HAP-1 (cell line): ENCODE measurements at regions not wholly inside any gene's neighbourhood (a gene's known extent, or its start where the extent isn't known, plus 50 kb on each side); places are given as distances from the start of the nearest gene placed in this dataset.

ENCODE experiments used
- DNase-seq, 2 experiments: peaks; one replicate each; pipeline ENCODE4 v3.0.0-alpha.2; 2016 to 2020; ENCODE audit warnings: low spot score in 2 of 2
- H3K27me3 ChIP-seq: fragments of 250-450 bp; sonication (Bioruptor Pico); 2 replicates; pipeline ENCODE4 v1.5.1; 2020; ENCODE audit warnings: low read depth, mild to moderate bottlenecking, moderate library complexity
- H3K36me3 ChIP-seq: fragments of 250-450 bp; sonication (Bioruptor Pico); replicated peaks from 2 replicates; pipeline ENCODE4 v1.5.1; 2020; ENCODE audit warnings: mild to moderate bottlenecking
- H3K4me1 ChIP-seq: fragments of 250-450 bp; sonication (Bioruptor Pico); 2 replicates; pipeline ENCODE4 v1.5.1; 2020; ENCODE audit warnings: mild to moderate bottlenecking
- H3K4me3 ChIP-seq: fragments of 250-450 bp; sonication (Bioruptor Pico); 2 replicates; pipeline ENCODE4 v1.5.1; 2020; ENCODE audit warnings: mild to moderate bottlenecking, moderate library complexity
- H3K9me3 ChIP-seq: fragments of 250-450 bp; sonication (Bioruptor Pico); 2 replicates; pipeline ENCODE4 v1.5.1; 2020; ENCODE audit warnings: mild to moderate bottlenecking, moderate library complexity
- in situ Hi-C: fragments of 300-500 bp; cut with MboI; formaldehyde crosslinking; loops from 3 replicates; pipeline ENCODE4 v1.14.3; 2020; ENCODE audit warnings: low sequenced_read_pairs, inconsistent platforms, mixed read lengths

DNA sequence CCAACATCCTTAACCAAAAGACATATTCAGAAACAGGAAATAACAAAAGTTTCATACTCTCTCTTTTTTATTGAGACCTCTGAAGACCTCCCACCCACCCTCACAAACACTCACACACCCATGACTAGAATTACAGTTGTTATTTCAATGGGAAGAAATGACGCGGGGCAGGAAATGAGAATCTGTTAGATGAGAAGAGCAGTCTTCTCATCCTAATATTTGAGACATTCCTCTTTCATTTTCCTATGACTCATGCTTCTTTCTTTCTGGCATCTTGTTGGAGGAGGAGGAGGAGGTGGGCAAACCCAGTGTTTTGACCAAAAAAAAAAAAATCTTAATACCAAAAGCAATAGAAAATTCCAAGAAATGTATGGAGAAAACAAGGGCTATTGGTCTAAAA, 179.5 kb upstream of the TARS1 start:
- Histone ChIP-seq H3K4me3 (no peak overlapping the region), H3K27me3 (peaks cover 6% of the 10 kb centered on the region; the same call in 1 of the 2 replicates), H3K9me3 (no peaks in the 10 kb centered on the region), H3K4me1 (no peaks in the 10 kb centered on the region), H3K36me3 (no peaks in the 10 kb centered on the region)
- no peak for DNase-seq
- in situ Hi-C loops = no loop called here

DNA sequence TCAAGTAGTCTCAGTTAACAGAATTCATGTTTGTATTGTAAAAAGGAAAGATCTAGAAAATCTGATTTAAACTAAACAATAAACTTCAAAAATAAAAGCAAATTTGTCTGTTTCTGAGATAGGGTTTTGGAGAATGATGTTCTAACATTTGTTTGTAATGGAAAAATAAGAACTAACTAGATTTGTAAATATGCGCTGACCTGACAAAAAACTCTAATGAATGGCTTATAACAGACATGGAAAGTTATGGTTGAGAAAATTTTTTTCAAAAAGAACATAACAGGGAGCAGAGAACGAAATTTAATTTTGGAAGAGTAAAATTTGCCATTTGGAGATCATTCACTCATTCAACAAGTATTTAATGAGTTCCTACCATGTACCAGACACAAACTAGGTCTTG, 179.0 kb upstream of the TARS1 start:
- Histone ChIP-seq H3K4me1 (no peaks in the 10 kb centered on the region), H3K27me3 (peaks cover 6% of the 10 kb centered on the region; the same call in 1 of the 2 replicates), H3K4me3 (no peak overlapping the region), H3K9me3 (no peaks in the 10 kb centered on the region), H3K36me3 (no peaks in the 10 kb centered on the region)
- no peak for DNase-seq
- in situ Hi-C loops = no loop called here

DNA sequence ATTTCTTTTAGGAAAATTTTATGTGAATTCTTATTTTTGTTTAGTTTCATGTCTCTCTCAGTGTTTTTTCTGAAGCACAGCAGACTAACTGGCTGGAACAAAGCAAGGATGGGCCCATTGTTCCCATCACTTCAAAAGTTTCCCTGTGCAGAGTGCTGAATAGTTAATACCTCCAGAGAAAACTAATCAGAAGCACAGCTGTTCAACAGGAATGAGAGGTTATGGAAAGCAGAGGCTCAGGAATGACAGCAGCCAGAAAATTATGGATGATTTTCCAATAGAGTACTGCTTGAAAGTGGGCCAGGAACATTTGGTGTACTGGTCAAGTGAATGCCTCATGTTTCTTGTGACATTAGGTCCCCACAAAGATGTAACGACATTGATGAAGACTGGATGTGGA, 173.0 kb upstream of the TARS1 start:
- Histone ChIP-seq H3K9me3 (no peaks in the 10 kb centered on the region), H3K4me1 (no peaks in the 10 kb centered on the region), H3K36me3 (no peaks in the 10 kb centered on the region), H3K4me3 (no peak overlapping the region), H3K27me3 (peaks cover 4% of the 10 kb centered on the region)
- in situ Hi-C loops = no loop called here
- DNase-seq = no peak

DNA sequence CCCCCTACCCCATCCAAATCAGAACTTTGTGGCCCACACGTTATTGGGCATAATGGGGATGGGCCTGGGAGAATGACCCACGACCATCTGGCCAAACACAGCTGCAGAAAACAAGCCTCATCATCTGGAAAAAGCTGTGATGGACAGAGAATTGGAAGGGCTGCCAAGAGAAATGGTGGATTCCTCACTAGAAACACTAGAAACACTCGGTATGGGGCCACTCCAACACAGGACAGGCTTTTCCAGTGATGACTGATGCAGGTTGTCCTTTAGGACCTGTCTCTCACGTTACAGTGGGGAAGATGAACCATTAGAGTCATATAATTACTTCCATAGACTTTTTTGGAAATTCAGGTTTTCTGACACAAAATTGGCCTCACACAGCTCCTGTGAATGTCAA, 172.4 kb upstream of the TARS1 start:
- in situ Hi-C loops = no loop called here
- H3K4me3 ChIP-seq = no peak overlapping the region
- no peaks in the 10 kb centered on the region for H3K9me3 ChIP-seq
- no peaks in the 10 kb centered on the region for H3K36me3 ChIP-seq
- peaks cover 4% of the 10 kb centered on the region for H3K27me3 ChIP-seq
- DNase-seq = no peak
- H3K4me1 ChIP-seq = no peaks in the 10 kb centered on the region

DNA sequence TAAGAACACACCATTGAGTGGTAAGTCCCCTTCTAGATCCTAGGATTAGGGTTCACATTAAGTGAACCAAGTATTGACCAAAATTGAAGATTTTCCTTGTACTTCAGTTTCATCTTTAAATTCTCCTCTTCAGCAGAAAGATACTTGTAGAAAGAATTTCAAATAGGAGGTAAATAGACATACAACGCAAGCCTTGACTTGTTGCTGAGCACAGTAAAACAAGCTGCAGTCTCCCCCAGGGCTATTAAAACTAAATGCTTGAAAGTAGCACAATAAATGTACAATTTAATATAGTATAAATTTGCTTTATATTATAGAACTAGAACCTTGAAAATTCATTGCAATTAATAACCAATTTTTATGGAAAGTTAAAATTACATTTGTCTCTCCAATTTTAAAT, 170.1 kb upstream of the TARS1 start:
- peaks cover 4% of the 10 kb centered on the region for H3K27me3 ChIP-seq
- no peaks in the 10 kb centered on the region for H3K9me3 ChIP-seq
- H3K4me3 ChIP-seq = no peak overlapping the region
- no peaks in the 10 kb centered on the region for H3K36me3 ChIP-seq
- no peaks in the 10 kb centered on the region for H3K4me1 ChIP-seq
- DNase-seq = no peak
- in situ Hi-C loops = no loop called here

DNA sequence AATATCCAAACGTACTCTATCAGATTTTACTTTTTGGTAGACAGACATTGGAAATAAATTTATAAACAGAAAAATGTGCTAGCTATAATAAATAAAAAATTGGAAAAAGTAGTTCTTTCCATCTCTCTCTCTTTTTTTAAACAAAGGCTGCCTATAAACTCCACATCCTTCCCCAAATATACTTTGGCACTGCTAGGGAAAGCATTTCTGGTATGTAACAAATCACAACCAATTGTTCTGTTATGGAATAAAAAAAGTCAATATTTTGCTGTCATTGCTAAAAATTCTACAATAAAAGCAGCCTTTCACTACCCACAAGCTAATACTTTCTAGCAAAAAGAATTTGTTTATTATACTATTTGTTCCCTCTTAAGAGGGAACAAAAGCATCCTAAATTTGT, 169.2 kb upstream of the TARS1 start:
- no peaks in the 10 kb centered on the region for H3K36me3 ChIP-seq
- no peak overlapping the region for H3K4me3 ChIP-seq
- H3K4me1 ChIP-seq = no peaks in the 10 kb centered on the region
- in situ Hi-C loops = no loop called here
- peaks cover 4% of the 10 kb centered on the region for H3K27me3 ChIP-seq
- no peak for DNase-seq
- H3K9me3 ChIP-seq = no peaks in the 10 kb centered on the region

DNA sequence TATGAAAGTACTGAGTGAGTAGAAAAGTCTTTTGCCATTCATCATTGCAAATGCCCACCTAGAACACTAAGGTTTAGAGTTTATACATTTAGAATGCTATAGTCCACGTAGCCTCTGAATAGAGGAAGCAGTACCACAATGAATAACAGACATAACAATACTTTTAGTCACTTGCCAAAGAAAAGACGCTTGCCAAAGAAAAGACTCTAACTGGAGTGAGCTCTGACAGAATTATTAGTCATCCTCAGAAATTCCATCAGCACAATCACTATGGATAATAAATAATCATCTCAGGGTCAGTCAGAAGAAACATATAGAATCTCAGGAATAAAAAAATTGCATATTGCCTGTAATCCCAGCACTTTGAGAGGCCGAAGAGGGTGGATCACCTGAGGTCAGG, 168.5 kb upstream of the TARS1 start:
- H3K27me3 ChIP-seq = peaks cover 4% of the 10 kb centered on the region
- H3K9me3 ChIP-seq = no peaks in the 10 kb centered on the region
- H3K4me3 ChIP-seq = no peak overlapping the region
- in situ Hi-C loops = no loop called here
- H3K36me3 ChIP-seq = no peaks in the 10 kb centered on the region
- DNase-seq = no peak
- H3K4me1 ChIP-seq = no peaks in the 10 kb centered on the region

DNA sequence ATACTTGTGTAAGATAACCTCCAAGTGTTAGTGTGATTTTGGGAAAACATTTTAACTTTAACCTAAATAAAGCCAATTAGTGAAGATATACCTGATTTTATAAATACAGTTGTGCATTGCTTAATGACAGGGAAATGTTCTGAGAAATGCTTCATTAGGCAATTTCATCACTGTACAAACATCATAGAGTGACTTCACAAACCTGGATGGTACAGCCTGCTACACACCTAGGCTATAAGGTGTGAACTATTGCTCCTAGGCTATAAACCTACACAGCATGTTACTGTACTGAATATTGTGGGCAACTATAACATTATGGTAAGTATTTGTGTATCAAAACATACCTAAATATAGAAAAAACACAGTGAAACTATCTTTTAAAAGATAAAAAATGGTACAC, 166.8 kb upstream of the TARS1 start:
- Histone ChIP-seq H3K9me3 (no peaks in the 10 kb centered on the region), H3K36me3 (no peaks in the 10 kb centered on the region), H3K4me1 (no peaks in the 10 kb centered on the region), H3K4me3 (no peak overlapping the region), H3K27me3 (peaks cover 4% of the 10 kb centered on the region)
- in situ Hi-C loops = no loop called here
- no peak for DNase-seq

DNA sequence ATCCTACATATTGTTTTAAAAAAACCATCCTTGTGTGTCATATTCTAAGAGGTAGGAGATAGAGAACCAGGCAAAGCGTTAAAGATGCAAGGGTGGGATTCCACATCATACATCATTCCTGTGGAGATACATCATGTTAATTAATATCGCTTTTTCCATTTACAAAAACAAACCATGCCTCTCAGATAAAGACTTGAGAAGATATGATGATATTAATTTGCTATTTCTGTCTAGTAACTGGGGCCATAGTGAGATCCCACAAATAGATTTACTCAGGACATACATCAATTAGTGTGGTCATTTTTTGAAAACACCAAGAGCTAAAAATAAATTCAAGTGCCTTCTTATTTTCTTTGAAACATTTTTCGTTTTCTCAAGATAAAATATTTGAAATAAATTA, 165.4 kb upstream of the TARS1 start:
- H3K36me3 ChIP-seq = no peaks in the 10 kb centered on the region
- H3K27me3 ChIP-seq = peaks cover 4% of the 10 kb centered on the region
- in situ Hi-C loops = no loop called here
- no peak for DNase-seq
- no peak overlapping the region for H3K4me3 ChIP-seq
- H3K4me1 ChIP-seq = no peaks in the 10 kb centered on the region
- no peaks in the 10 kb centered on the region for H3K9me3 ChIP-seq

DNA sequence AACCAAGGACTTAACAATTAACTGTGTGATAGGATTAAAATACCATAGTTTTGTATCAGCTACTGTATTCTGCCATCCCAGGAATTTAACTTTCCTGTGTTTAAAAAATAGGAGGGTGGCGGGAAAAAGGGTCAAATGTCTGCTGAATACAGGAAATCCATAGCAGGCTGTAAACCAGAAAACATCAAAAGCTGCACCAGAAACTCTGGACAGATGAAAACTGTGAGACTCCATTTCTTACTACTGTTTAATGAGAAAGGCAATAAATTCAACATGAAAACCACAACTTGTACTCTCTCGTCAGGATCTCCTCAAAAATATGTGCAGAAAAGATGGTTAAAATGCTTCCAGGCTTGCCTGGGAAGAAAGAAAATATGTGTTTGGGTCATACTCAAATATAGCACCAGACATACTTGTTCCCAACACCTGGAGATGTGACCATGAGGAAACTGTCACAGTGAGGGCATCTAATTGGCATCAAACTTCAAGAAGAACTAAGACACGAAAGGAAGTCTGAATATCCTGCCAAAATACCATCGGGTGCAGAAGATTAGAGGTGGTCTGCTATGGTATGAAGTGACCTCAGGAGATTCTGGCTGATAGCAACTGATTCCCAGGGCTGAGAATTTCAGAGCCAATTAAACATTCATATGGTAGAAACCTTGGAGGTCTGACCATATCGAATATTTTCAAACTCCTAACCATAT, 164.7 kb upstream of the TARS1 start:
- Histone ChIP-seq H3K36me3 (no peaks in the 10 kb centered on the region), H3K4me3 (no peak overlapping the region), H3K27me3 (no peaks in the 10 kb centered on the region; the same call in none of the 2 replicates), H3K9me3 (no peaks in the 10 kb centered on the region), H3K4me1 (no peaks in the 10 kb centered on the region)
- in situ Hi-C loops = no loop called here
- DNase-seq = no peak

DNA sequence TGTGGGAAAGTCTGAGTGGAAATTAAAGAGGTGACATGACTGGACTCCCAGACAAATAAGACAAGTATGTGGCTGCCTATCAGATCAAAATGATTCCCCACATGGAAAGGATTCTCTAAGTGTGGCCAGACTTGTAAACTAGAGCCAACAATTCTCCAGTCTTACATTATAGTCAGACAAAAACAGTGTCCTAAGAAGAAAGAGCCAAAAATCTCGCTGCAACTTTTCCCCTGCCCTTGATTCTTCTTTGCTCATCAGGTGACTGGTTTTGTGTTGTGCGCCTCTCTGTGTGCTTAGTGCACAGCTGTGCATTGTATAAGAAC, 164.2 kb upstream of the TARS1 start:
- no peaks in the 10 kb centered on the region for H3K9me3 ChIP-seq
- no peaks in the 10 kb centered on the region; the same call in 1 of the 2 replicates for H3K27me3 ChIP-seq
- no peak for DNase-seq
- in situ Hi-C loops = no loop called here
- no peak overlapping the region for H3K4me3 ChIP-seq
- H3K4me1 ChIP-seq = no peaks in the 10 kb centered on the region
- H3K36me3 ChIP-seq = no peaks in the 10 kb centered on the region

DNA sequence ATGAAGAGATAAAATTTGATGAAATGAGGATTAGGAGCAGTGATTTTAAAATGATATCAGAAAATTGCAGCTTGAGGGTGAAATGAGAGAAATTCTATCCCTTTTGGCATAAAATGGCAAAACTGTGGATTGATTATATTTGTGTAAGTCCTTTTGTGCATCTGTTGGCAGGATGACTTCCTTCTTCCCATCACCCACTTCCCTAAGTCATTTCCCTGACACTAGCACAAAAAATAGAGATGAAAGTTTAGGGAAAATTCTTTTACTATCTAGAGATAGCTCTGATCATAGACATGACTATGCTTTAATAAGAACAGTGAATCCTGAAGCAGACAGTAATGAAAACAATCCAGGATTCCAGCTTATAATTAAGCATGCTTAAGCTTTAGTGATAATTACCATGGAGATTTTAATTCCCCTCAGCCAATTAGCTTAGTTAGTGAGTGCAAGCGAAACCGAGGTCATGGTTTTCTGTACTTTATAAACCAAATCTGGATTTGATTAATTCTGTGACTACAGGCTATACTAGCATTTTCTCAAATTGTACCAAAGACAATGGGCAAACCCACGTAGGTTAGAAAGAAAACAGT, 163.6 kb upstream of the TARS1 start:
- no peaks in the 10 kb centered on the region for H3K27me3 ChIP-seq
- H3K36me3 ChIP-seq = no peaks in the 10 kb centered on the region
- H3K4me3 ChIP-seq = no peak overlapping the region
- in situ Hi-C loops = no loop called here
- H3K4me1 ChIP-seq = no peaks in the 10 kb centered on the region
- DNase-seq = no peak
- H3K9me3 ChIP-seq = no peaks in the 10 kb centered on the region

DNA sequence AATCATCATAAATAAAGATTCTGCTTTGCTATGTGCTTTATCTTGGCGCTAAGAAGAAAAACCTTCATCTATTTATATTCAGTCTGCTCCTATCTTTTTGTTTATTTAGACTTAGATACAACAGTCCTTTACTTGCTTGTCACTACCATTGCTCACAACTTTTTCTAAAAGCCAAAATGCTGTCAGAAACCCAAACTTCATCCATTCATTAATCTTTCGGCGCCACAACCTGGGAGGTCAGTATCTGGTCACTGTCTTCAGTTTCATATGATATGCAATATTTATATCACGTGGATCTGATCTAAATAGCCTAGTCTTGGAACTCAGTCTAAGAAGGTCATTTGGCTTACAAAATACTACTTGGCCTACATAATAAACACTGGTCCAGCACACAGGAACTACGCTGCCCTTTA, 159.3 kb upstream of the TARS1 start:
- in situ Hi-C loops = no loop called here
- Histone ChIP-seq H3K4me1 (no peaks in the 10 kb centered on the region), H3K36me3 (no peaks in the 10 kb centered on the region), H3K27me3 (no peaks in the 10 kb centered on the region), H3K4me3 (no peak overlapping the region), H3K9me3 (no peaks in the 10 kb centered on the region)
- DNase-seq = no peak

DNA sequence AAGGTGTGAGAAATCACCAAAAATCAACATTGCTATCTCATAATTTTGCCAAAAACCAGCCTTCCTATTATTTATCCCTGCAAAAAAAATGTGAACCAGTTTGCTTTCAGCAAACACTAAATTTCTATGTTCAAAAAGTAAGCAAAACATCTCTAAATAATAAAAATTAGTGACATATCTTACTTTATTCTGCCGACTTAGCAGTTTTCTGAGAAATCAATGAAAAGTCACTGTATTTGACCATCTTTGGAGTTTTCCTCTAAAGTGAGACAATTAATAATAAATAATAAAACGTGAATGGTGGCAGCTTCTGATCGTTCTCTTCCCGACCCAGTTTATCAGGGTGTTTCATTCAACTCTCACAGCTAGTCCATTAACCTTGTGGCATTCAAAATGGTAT, 158.6 kb upstream of the TARS1 start:
- Histone ChIP-seq H3K36me3 (no peaks in the 10 kb centered on the region), H3K9me3 (no peaks in the 10 kb centered on the region), H3K4me3 (no peak overlapping the region), H3K4me1 (no peaks in the 10 kb centered on the region), H3K27me3 (no peaks in the 10 kb centered on the region; the same call in 1 of the 2 replicates)
- DNase-seq = no peak
- in situ Hi-C loops = no loop called here

DNA sequence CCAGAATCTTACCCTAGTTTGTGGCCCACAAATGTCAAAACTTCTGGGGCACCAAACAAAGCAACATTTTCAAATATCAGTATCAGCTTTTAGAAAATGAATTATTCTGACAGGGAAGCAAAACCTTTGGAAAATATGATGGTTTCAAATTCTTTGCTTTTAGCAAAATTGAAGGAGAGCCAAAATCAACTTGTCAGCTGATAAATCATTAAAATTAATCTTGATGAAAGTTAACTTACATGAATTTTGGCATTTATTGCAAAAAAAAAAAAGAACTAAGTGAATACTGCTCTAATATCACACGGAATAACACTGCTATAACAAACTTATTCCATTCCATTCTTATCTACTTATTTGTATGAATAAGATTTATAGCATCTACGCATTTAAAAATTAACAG, 158.1 kb upstream of the TARS1 start:
- in situ Hi-C loops = no loop called here
- no peak for DNase-seq
- no peaks in the 10 kb centered on the region for H3K36me3 ChIP-seq
- H3K9me3 ChIP-seq = no peaks in the 10 kb centered on the region
- H3K4me3 ChIP-seq = no peak overlapping the region
- no peaks in the 10 kb centered on the region; the same call in 1 of the 2 replicates for H3K27me3 ChIP-seq
- H3K4me1 ChIP-seq = no peaks in the 10 kb centered on the region
